K562 (cell line): ENCODE measurements at regions not wholly inside any gene's neighbourhood (a gene's known extent, or its start where the extent isn't known, plus 50 kb on each side); places are given as distances from the start of the nearest gene placed in this dataset.
A peak's percentile ranks its signal among the peaks of the same experiment; 100 is the strongest.

Source experiments
- ARID3B ChIP-seq: fragments of 250-450 bp; sonication (Bioruptor Pico); IDR thresholded peaks from 2 replicates; pipeline ENCODE4 v1.4.0; 2020; ENCODE audit warnings: borderline replicate concordance
- ASH1L ChIP-seq: fragments of 450-650 bp; IDR thresholded peaks from 2 replicates; pipeline ENCODE4 v1.6.1; 2018; ENCODE audit warnings: borderline replicate concordance, mild to moderate bottlenecking, low read depth; ENCODE audit not compliant: partially characterized antibody
- BCOR ChIP-seq: fragments of 450-650 bp; IDR thresholded peaks from 2 replicates; pipeline ENCODE4 v1.6.1; 2016
- CREM ChIP-seq: IDR thresholded peaks from 2 replicates; pipeline ENCODE4 v1.6.1; 2014; ENCODE audit warnings: antibody characterized with exemption, low read depth
- CTCFL ChIP-seq: IDR thresholded peaks from 2 replicates; pipeline ENCODE4 v1.6.1; 2011; ENCODE audit warnings: borderline replicate concordance, low read depth, mild to moderate bottlenecking, moderate library complexity, low read length; ENCODE audit not compliant: insufficient read depth, poor library complexity, severe bottlenecking
- ELK1 ChIP-seq: sonication (generic); formaldehyde crosslinking; IDR thresholded peaks from 2 replicates; pipeline ENCODE4 v1.8.1; 2022; ENCODE audit warnings: missing genetic modification reagents
- ETV5 ChIP-seq: sonication (generic); formaldehyde crosslinking; IDR thresholded peaks from 2 replicates; pipeline ENCODE4 v1.4.0; 2020; ENCODE audit warnings: low read depth, mild to moderate bottlenecking, missing genetic modification reagents
- JUN ChIP-seq, 2 experiments: sonication (generic) in 1 of 2; formaldehyde crosslinking in 1 of 2; IDR thresholded peaks; 2 replicates each; pipeline versions ENCODE4 v1.6.1 to v1.8.0; 2012 to 2022; ENCODE audit warnings: borderline replicate concordance in 2 of 2, mild to moderate bottlenecking in 2 of 2, improper control_type of control experiment in 1 of 2, low read depth in 1 of 2, low read length in 1 of 2, missing genetic modification reagents in 1 of 2
- KAT2B ChIP-seq: IDR thresholded peaks from one replicate; pipeline ENCODE4 v1.6.1; 2012; ENCODE audit warnings: low read depth, mild to moderate bottlenecking, control low read depth, inconsistent platforms, low read length, moderate library complexity
- KLF13 ChIP-seq: fragments of 450-650 bp; IDR thresholded peaks from 2 replicates; pipeline ENCODE4 v1.6.1; 2016; ENCODE audit warnings: missing genetic modification characterization, low read depth, mild to moderate bottlenecking, missing compliant biosample characterization, moderate library complexity, borderline replicate concordance
- MAZ ChIP-seq, 2 experiments: fragments of 450-650 bp in 1 of 2; sonication (generic) in 1 of 2; formaldehyde crosslinking; IDR thresholded peaks in 1 of 2; conservative IDR thresholded peaks in 1 of 2; 2 replicates each; pipeline versions ENCODE4 v1.4.0 to v1.5.0; 2020; ENCODE audit warnings: mild to moderate bottlenecking in 1 of 2, missing genetic modification reagents in 1 of 2
- NR3C1 ChIP-seq: sonication (generic); formaldehyde crosslinking; IDR thresholded peaks from 2 replicates; pipeline ENCODE4 v1.8.1; 2022; ENCODE audit warnings: missing genetic modification reagents
- PREB ChIP-seq: sonication (generic); formaldehyde crosslinking; IDR thresholded peaks from 2 replicates; pipeline ENCODE4 v1.8.1; 2023; ENCODE audit warnings: mild to moderate bottlenecking, missing genetic modification reagents
- RHOXF2B ChIP-seq: fragments of 250-450 bp; sonication (Bioruptor Pico); conservative IDR thresholded peaks from 2 replicates; pipeline ENCODE4 v1.5.1; 2021
- ZBTB2 ChIP-seq: fragments of 450-650 bp; IDR thresholded peaks from 2 replicates; pipeline ENCODE4 v1.6.1; 2016; ENCODE audit warnings: antibody characterized with exemption
- ZBTB9 ChIP-seq: fragments of 450-650 bp; formaldehyde crosslinking; IDR thresholded peaks from 2 replicates; pipeline ENCODE4 v1.4.0; 2020; ENCODE audit warnings: mild to moderate bottlenecking, moderate library complexity

GRCh38 chr6:156719720-156720563 is 57.2 kb upstream of the ARID1B start (continued):
- TF ChIP-seq ZBTB2 (no peak; the same call in 1 of the 2 replicates), ETV5 (CRISPR knock-in tag) (peak; percentile 84), KAT2B (no peak), ZBTB9 (CRISPR knock-in tag) (no peak), CTCFL (no peak), NR3C1 (CRISPR knock-in tag) (peak; percentile 39; the same call in 1 of the 2 replicates), KLF13 (peak; percentile 93), ARID3B (no peak), MAZ (CRISPR knock-in tag; conservative IDR thresholded peaks at IDR 0.05 in 1 of 2, IDR thresholded peaks at IDR 0.05 in 1 of 2) (peak; percentile 97), RHOXF2B (CRISPR knock-in tag) (0 out of 2 replicates have a peak, but pooled peaks have one; percentile 53), JUN (IDR thresholded peaks at IDR 0.05; ENCODE audit: borderline replicate concordance, low read depth, low read length) (peak; percentile 60; the same call in 1 of the 2 replicates), JUN (CRISPR knock-in tag; IDR thresholded peaks at IDR 0.05; ENCODE audit: borderline replicate concordance) (0 out of 2 replicates have a peak, but pooled peaks have one; percentile 29), ELK1 (CRISPR knock-in tag) (no peak), PREB (0 out of 2 replicates have a peak, but pooled peaks have one; percentile 69), ASH1L (no peak), CREM (peak; percentile 10; the same call in 1 of the 2 replicates), BCOR (peak; percentile 72)
